SU-DHL-6 (cell line): ENCODE measurements at regions not wholly inside any gene's neighbourhood (a gene's known extent, or its start where the extent isn't known, plus 50 kb on each side); places are given as distances from the start of the nearest gene placed in this dataset.

Experiments used
- CTCF ChIP-seq: fragments of 200-600 bp; sonication (generic); IDR thresholded peaks from one replicate; pipeline ENCODE4 v1.5.1; 2017; ENCODE audit warnings: antibody characterized with exemption, mild to moderate bottlenecking, low read length, moderate library complexity; ENCODE audit not compliant: insufficient read depth, poor library complexity, severe bottlenecking
- EZH2phosphoT487 ChIP-seq: fragments of 200-600 bp; sonication (generic), shearing (Covaris generic); conservative IDR thresholded peaks from 2 replicates; pipeline ENCODE4 v1.6.1; 2018; ENCODE audit warnings: mild to moderate bottlenecking, antibody characterized with exemption, low read length, moderate library complexity, mixed read lengths

DNA sequence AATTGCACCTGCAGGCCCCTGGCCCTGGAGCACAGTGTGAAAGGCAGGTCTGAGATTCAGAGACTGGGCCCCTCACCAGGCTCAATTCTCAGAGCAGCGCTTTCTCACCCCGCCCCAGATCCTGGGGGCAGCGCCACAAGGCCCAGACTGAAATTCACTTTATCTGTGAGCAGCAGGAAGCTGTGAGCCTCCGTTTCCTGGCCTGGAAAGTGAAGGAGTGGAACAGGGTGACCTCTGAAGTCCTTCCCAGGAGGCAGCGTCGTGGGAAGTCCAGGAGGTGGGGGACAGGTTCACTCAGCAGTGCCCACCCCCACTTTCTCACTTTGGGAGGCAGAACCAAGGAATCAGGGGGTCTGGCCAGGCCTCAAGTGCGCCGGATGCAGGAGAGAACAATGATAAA, 235.4 kb downstream of the NDUFA10 start:
- TF ChIP-seq CTCF = no peak
- TF ChIP-seq EZH2phosphoT487 = no peak
